Neural crest cell (in vitro differentiated cells): ENCODE measurements at regions not wholly inside any gene's neighbourhood (a gene's known extent, or its start where the extent isn't known, plus 50 kb on each side); places are given as distances from the start of the nearest gene placed in this dataset.

ENCODE experiments used
- DNase-seq: peaks from one replicate; pipeline ENCODE4 v3.0.0; 2021; ENCODE audit warnings: low read depth, mixed read lengths, low spot score
- H3K27ac Mint-ChIP-seq: one replicate; pipeline ENCODE4 v1.8.0; 2021; ENCODE audit warnings: mild to moderate bottlenecking, mixed read lengths; ENCODE audit not compliant: unreplicated experiment
- H3K27me3 Mint-ChIP-seq: 2 replicates; pipeline ENCODE4 v1.8.0; 2021; ENCODE audit warnings: low read depth, mild to moderate bottlenecking, mixed read lengths
- H3K36me3 Mint-ChIP-seq: 2 replicates; pipeline ENCODE4 v1.8.0; 2021; ENCODE audit warnings: low read depth, mild to moderate bottlenecking, mixed read lengths
- H3K4me1 Mint-ChIP-seq: 2 replicates; pipeline ENCODE4 v1.8.0; 2021; ENCODE audit warnings: mixed read lengths
- H3K4me3 Mint-ChIP-seq: one replicate; pipeline ENCODE4 v1.8.0; 2021; ENCODE audit warnings: mild to moderate bottlenecking, mixed read lengths
- H3K9me3 Mint-ChIP-seq: 2 replicates; pipeline ENCODE4 v1.8.0; 2021; ENCODE audit warnings: mixed read lengths
- TF ChIP-seq, protein P1 (sequence below): fragments of 200-600 bp; sonication (generic); conservative IDR thresholded peaks from 2 replicates; pipeline ENCODE4 v1.5.0; 2021; ENCODE audit warnings: antibody characterized with exemption, mild to moderate bottlenecking

DNA sequence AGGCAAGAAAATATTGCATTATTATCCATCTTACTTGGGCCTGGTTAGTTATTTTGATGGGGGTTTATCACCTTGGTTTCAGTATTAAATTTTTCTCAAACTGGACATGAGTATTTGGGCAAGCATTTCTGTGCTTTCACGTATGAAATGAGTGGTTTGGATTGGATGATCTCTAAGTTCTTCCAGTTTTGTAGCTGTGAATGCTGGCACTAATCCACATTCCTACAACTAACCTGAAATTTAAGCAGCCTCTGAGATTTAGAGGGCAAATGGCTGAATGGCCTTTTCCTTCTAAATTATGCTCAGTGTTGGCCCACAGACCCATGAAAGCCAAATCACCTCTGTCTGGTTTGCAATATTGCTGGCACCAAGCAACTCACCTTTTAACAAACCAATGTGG lies 475.0 kb upstream of the B3GALT2 start:
- Mint-ChIP-seq H3K27me3 (no peaks in the 10 kb centered on the region), H3K9me3 (no peaks in the 10 kb centered on the region), H3K4me1 (no peaks in the 10 kb centered on the region), H3K36me3 (no peaks in the 10 kb centered on the region), H3K4me3 (no peak overlapping the region), H3K27ac (no peak overlapping the region)
- TF ChIP-seq, protein P1, sequence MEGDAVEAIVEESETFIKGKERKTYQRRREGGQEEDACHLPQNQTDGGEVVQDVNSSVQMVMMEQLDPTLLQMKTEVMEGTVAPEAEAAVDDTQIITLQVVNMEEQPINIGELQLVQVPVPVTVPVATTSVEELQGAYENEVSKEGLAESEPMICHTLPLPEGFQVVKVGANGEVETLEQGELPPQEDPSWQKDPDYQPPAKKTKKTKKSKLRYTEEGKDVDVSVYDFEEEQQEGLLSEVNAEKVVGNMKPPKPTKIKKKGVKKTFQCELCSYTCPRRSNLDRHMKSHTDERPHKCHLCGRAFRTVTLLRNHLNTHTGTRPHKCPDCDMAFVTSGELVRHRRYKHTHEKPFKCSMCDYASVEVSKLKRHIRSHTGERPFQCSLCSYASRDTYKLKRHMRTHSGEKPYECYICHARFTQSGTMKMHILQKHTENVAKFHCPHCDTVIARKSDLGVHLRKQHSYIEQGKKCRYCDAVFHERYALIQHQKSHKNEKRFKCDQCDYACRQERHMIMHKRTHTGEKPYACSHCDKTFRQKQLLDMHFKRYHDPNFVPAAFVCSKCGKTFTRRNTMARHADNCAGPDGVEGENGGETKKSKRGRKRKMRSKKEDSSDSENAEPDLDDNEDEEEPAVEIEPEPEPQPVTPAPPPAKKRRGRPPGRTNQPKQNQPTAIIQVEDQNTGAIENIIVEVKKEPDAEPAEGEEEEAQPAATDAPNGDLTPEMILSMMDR = no peak
- DNase-seq = no peak

DNA sequence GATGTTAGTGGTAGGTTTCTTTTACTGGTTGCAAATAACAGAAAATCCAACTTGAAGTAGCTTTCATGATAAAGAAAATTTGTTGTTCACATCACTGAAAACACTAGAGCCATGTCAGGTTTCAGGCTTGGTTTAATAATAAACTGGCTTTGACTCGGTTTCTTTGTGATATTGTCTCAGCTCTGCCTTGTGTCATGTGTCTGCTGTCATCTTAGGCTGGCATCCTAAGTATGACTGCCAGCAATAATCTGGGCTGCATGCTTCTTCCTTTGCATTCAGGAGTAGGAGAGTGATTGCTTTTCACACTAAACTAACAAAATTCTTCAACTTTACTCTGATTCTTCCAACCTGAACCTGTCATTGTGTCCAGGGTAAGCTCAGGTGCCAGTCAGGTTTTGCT lies 474.0 kb upstream of the B3GALT2 start:
- H3K4me3 Mint-ChIP-seq = no peak overlapping the region
- DNase-seq = no peak
- TF ChIP-seq, protein P1 = no peak
- H3K36me3 Mint-ChIP-seq = no peaks in the 10 kb centered on the region
- H3K27ac Mint-ChIP-seq = no peak overlapping the region
- H3K9me3 Mint-ChIP-seq = peaks cover 4% of the 10 kb centered on the region
- no peaks in the 10 kb centered on the region for H3K27me3 Mint-ChIP-seq
- no peaks in the 10 kb centered on the region for H3K4me1 Mint-ChIP-seq

- no peak for DNase-seq
- Mint-ChIP-seq H3K4me3 (no peak overlapping the region), H3K27ac (no peak overlapping the region), H3K9me3 (peaks cover 13% of the 10 kb centered on the region), H3K4me1 (no peaks in the 10 kb centered on the region), H3K27me3 (no peaks in the 10 kb centered on the region), H3K36me3 (no peaks in the 10 kb centered on the region)
- TF ChIP-seq, protein P1 = no peak
Observed at GRCh38 chr1:193658691-193659090, 472.3 kb upstream of the B3GALT2 start.

GRCh38 chr1:193658081-193658480 lies 471.7 kb upstream of the B3GALT2 start:
- H3K27me3 Mint-ChIP-seq = no peaks in the 10 kb centered on the region
- no peak overlapping the region for H3K4me3 Mint-ChIP-seq
- no peaks in the 10 kb centered on the region for H3K4me1 Mint-ChIP-seq
- H3K9me3 Mint-ChIP-seq = peaks cover 15% of the 10 kb centered on the region
- H3K36me3 Mint-ChIP-seq = no peaks in the 10 kb centered on the region
- DNase-seq = no peak
- TF ChIP-seq, protein P1 = no peak
- H3K27ac Mint-ChIP-seq = no peak overlapping the region

DNA sequence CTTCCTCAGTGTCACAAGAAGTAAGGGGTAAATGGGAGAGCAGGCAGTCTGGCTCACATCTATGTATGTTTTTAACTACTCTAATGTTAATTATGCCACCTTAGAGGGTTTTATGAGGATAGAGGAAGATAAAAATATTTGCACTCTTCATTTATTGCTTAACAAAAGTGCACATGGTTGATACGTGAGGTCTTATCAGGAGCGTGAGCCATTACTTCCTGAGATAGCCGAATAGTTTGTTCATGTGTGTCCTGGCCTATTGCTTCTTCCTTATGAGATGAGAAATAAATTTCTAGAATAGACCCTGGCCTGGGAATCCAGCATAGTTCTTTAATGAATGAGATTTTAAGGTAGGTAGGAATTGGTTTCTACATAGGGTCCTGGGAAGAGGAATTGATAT lies 471.1 kb upstream of the B3GALT2 start:
- Mint-ChIP-seq H3K4me1 (no peaks in the 10 kb centered on the region), H3K36me3 (no peaks in the 10 kb centered on the region), H3K27me3 (no peaks in the 10 kb centered on the region), H3K27ac (no peak overlapping the region), H3K9me3 (peaks cover 15% of the 10 kb centered on the region), H3K4me3 (no peak overlapping the region)
- TF ChIP-seq, protein P1 = no peak
- no peak for DNase-seq

DNA sequence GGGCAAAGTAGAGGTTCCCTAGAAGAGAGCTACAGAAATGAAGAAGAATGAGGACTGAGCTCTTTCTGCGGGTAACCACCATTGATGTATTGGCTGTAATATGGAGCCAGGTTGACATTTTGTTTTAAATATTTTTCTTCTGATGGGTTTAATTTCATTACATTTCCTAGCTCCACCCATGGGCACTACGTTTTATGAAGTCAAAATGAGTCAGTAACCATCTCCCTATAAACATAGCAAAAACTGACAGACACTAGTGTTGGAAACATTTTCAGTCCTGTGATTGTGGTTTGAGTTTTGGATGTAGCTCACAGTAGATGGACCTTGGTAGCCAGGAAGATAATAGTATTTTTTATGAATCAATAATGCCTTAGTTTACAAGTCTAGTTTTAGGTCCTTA lies 470.4 kb upstream of the B3GALT2 start:
- no peak overlapping the region for H3K27ac Mint-ChIP-seq

More for the DNA sequence above, 470.4 kb upstream of the B3GALT2 start:
- TF ChIP-seq, protein P1 = no peak
- Mint-ChIP-seq H3K4me3 (no peak overlapping the region), H3K36me3 (no peaks in the 10 kb centered on the region), H3K27me3 (no peaks in the 10 kb centered on the region), H3K4me1 (no peaks in the 10 kb centered on the region), H3K9me3 (peaks cover 18% of the 10 kb centered on the region)
- no peak for DNase-seq
